B cell (primary cell): ENCODE measurements at regions not wholly inside any gene's neighbourhood (a gene's known extent, or its start where the extent isn't known, plus 50 kb on each side); places are given as distances from the start of the nearest gene placed in this dataset.

Experiments
- EZH2 ChIP-seq: IDR thresholded peaks from 2 replicates; pipeline ENCODE4 v1.6.1; 2012; ENCODE audit warnings: borderline replicate concordance, low read depth, mild to moderate bottlenecking, moderate library complexity, low read length; ENCODE audit not compliant: insufficient read depth, poor library complexity, severe bottlenecking
- TF ChIP-seq, protein P1 (sequence below): fragments of 200-600 bp; IDR thresholded peaks from one replicate; pipeline ENCODE4 v1.8.0; 2022; ENCODE audit warnings: antibody characterized with exemption, mild to moderate bottlenecking

DNA sequence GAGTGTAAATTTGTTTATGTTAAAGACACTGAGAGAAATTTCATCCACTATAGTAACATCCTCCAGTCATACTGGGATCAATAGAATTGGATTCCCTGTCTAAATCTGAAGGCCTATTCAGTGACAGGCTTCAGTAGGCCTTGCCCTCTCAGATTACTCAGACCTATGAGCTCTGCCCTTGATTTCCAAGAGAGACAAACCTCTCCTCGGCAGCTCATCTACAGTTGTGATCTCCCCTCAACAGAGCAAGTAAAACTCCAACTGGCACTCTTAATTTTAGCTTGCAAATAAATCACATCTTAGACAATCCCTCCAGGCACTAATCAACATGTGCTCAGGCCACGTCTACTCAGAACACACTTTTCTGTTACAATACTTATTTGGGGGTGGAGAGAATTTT is 1191.4 kb upstream of the PHF14 start:
- TF ChIP-seq, protein P1, sequence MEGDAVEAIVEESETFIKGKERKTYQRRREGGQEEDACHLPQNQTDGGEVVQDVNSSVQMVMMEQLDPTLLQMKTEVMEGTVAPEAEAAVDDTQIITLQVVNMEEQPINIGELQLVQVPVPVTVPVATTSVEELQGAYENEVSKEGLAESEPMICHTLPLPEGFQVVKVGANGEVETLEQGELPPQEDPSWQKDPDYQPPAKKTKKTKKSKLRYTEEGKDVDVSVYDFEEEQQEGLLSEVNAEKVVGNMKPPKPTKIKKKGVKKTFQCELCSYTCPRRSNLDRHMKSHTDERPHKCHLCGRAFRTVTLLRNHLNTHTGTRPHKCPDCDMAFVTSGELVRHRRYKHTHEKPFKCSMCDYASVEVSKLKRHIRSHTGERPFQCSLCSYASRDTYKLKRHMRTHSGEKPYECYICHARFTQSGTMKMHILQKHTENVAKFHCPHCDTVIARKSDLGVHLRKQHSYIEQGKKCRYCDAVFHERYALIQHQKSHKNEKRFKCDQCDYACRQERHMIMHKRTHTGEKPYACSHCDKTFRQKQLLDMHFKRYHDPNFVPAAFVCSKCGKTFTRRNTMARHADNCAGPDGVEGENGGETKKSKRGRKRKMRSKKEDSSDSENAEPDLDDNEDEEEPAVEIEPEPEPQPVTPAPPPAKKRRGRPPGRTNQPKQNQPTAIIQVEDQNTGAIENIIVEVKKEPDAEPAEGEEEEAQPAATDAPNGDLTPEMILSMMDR, result no peak
- TF ChIP-seq EZH2, result no peak
